Astrocyte of the spinal cord (primary cell): ENCODE measurements at regions not wholly inside any gene's neighbourhood (a gene's known extent, or its start where the extent isn't known, plus 50 kb on each side); places are given as distances from the start of the nearest gene placed in this dataset.
A peak's percentile ranks its signal among the peaks of the same experiment; 100 is the strongest.

Source experiments
- DNase-seq: peaks from one replicate; pipeline ENCODE4 v3.0.0; 2011; ENCODE audit warnings: low read depth, low spot score
- H3K4me3 ChIP-seq: 2 replicates; pipeline ENCODE4 v1.5.1; 2011; ENCODE audit warnings: low read depth, mild to moderate bottlenecking, low read length, moderate library complexity
- in situ Hi-C: cut with HindIII; loops from 2 replicates; pipeline ENCODE4 v1.10.0; 2017; ENCODE audit warnings: low sequenced_read_pairs
- TF ChIP-seq, protein P1 (sequence below): IDR thresholded peaks from 2 replicates; pipeline ENCODE4 v1.5.1; 2012; ENCODE audit warnings: low read depth, mild to moderate bottlenecking, low read length, inconsistent platforms

DNA sequence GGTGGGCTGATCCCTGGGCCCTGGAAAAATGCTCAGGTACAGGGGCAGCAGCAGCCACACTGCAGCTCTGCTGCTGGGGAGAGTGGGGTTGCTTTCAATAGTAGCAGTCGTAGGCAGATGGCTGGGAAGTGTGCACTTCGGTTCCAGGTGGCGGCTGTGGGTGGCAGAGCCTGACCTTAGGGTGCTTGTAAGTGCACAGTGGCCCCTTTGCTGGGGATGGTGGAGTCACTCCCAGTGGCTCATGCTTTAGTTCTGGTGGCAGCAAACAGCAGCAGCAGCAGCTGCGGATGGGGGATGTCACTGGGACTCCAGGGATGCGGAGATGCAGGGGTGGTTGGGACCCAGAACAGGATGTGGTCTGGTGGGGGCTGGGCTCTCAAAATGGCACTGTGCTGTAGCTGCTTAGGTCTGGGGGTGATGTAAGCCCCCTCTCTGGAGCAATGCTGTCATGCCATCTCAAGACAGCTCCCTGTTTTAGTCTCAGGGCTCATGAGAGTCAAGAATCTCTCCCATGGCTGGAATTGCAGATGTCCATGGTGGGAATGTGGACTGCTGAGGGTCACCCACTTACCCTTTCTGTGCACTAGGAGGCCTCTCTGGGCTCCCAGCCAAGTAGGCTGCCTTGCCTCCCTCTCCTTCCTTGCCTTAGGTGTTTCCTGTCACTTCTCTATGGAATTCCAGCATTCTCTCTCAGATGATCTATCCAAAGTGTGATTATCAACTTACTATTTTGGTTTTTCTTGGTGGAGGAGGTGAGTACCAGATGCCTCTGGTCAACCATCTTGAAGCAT lies 146.7 kb upstream of the SLC22A23 start:
- TF ChIP-seq, protein P1, sequence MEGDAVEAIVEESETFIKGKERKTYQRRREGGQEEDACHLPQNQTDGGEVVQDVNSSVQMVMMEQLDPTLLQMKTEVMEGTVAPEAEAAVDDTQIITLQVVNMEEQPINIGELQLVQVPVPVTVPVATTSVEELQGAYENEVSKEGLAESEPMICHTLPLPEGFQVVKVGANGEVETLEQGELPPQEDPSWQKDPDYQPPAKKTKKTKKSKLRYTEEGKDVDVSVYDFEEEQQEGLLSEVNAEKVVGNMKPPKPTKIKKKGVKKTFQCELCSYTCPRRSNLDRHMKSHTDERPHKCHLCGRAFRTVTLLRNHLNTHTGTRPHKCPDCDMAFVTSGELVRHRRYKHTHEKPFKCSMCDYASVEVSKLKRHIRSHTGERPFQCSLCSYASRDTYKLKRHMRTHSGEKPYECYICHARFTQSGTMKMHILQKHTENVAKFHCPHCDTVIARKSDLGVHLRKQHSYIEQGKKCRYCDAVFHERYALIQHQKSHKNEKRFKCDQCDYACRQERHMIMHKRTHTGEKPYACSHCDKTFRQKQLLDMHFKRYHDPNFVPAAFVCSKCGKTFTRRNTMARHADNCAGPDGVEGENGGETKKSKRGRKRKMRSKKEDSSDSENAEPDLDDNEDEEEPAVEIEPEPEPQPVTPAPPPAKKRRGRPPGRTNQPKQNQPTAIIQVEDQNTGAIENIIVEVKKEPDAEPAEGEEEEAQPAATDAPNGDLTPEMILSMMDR: no peak
- DNase-seq: peak; percentile 16
- no peak overlapping the region for H3K4me3 ChIP-seq
- in situ Hi-C loops: no loop called here

DNA sequence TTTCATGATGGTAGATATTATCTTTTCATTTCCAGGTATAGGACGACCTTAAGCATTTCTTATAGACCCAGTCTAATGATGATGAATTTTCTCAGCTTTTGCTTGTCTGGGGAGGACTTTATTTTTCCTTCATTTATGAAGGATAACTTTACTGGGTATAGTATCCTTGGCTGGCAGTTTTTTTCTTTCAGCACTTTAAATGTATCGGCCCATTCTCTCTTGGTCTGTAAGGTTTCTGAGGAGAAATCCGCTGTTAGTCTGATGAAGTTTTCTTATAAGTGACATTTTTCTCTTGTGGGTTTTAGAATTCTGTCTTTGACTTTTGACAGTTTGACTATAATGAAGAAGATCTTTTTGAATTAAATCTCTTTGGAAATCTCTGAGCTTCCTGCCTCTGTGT lies 144.7 kb upstream of the SLC22A23 start:
- no peak overlapping the region for H3K4me3 ChIP-seq
- TF ChIP-seq, protein P1: no peak
- DNase-seq: no peak
- in situ Hi-C loops: no loop called here

DNA sequence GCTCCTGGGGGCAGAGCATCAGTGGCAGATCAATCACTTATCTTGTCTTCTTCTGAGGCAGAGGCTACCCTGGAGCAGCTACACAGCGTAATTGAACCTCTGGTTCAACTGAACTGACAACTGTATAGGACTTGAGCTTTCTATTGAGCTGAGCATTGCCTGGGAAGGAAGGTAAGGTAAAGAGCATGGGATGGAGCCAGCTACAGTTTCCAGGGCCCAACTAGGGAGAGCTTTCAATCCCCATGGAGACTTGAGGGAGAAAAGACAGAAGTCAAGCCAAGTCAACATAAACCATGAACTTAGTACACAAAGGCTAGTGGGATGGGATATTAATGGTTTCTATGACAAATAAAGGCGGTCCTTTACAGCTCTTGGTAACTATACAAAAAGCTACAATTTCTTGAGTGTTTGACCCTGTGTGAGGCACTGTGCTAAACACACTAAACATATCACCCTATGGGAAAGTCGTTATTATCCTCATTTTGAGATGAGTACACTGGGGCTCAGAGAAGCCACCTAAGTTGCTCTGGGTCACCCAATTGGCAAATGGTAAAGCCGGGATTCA lies 140.7 kb upstream of the SLC22A23 start:
- in situ Hi-C loops: no loop called here
- no peak for DNase-seq
- TF ChIP-seq, protein P1: no peak
- H3K4me3 ChIP-seq: no peak overlapping the region

DNA sequence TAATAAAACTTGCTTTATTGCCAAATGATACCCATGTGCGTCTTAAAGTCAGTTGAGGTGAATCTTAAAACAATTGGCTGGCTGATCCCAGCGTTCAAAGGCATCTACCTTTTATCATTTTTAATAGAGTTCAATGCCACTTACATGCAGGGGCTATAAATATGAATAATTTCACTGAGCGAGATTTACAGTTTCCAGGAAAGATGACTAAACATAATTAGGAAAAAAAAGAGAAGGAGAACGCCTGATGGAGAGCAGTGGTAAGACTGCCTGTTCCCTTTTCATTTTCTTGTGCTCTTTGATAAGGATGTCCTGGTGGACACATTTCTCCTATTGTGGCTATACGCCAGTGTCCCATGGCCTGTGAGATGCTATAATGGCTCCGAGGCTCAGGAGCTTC lies 139.9 kb upstream of the SLC22A23 start:
- in situ Hi-C loops: no loop called here
- no peak for DNase-seq
- no peak overlapping the region for H3K4me3 ChIP-seq
- TF ChIP-seq, protein P1: no peak

DNA sequence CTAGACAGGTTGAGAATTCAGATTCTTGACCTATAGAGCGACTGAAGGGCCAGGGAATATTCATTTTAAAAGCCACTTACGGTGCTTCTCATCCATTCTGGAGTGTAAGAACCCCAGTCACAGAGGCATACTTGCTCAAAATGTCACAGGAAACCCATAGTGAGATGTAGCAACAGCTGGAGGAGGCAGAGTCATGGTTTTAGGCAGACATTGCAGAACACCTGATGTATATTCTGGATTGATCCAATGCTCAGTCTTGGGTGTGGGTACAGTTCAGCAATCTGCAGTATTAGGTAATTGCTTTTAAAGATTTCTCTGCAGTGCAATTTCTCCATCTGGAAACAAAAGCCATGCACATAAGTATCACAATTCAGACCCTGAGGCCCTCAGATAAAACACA lies 137.4 kb upstream of the SLC22A23 start:
- no peak for DNase-seq
- no peak overlapping the region for H3K4me3 ChIP-seq
- in situ Hi-C loops: no loop called here
- TF ChIP-seq, protein P1: no peak

DNA sequence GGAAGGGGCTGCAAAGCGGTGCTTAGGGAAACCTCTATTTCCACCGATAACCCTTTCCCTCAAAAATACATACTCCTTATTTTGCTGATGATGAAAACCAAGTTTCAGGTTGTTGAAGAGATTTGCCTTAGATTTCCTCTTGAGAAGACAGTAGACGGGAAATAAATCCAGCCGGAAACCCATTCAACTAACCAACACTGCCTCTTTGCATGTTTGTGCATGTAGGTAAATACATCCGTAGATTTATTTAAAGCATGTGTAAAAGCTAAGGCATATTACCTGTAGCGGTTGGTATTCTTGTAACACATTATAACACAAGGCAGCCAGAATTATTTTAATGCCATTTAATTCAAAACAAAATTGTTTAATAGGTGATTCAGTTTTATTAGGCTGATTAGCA lies 136.3 kb upstream of the SLC22A23 start:
- in situ Hi-C loops: no loop called here
- TF ChIP-seq, protein P1: no peak
- no peak for DNase-seq
- H3K4me3 ChIP-seq: no peak overlapping the region
